ENCODE measurements at regions not wholly inside any gene's neighbourhood (a gene's known extent, or its start where the extent isn't known, plus 50 kb on each side); places are given as distances from the start of the nearest gene placed in this dataset.

- no peak for TF ChIP-seq CTCF (IDR thresholded peaks at IDR 0.05)
- no peak for TF ChIP-seq POLR2A (IDR thresholded peaks at IDR 0.05)
- TF ChIP-seq POLR2AphosphoS5 (IDR thresholded peaks at IDR 0.05) = no peak
Observed at GRCh38 chr16:59733321-59733720, 999.2 kb upstream of the GOT2 start.
